Activated T-cell treated with anti-CD3 and anti-CD28 coated beads, Interleukin-2, amount 50 U/mL, for 72 hours (primary cell): ENCODE measurements at regions not wholly inside any gene's neighbourhood (a gene's known extent, or its start where the extent isn't known, plus 50 kb on each side); places are given as distances from the start of the nearest gene placed in this dataset.
"Not testable (repeated sequence)": the region's sequence is repeated elsewhere in the genome, so short reads cannot be mapped to it uniquely, and the experiment has no call there.

ENCODE experiments used
- ATAC-seq, 2 donors: fragments of 150-1000 bp; cut with Tn5 transposase; replicated peaks in 1 of 2; 2 replicates each; pipeline ENCODE4 v1.10.0; 2021; ENCODE audit warnings: moderate library complexity in 2 of 2, mild to moderate bottlenecking in 1 of 2
- DNase-seq, 2 donors: peaks; one replicate each; pipeline ENCODE4 v3.0.0; 2021 to 2022; ENCODE audit warnings: mixed read lengths in 1 of 2
- H3K27ac Mint-ChIP-seq: one replicate; pipeline ENCODE4 v1.8.0; 2022; ENCODE audit warnings: mild to moderate bottlenecking, moderate library complexity, mixed read lengths
- H3K27me3 Mint-ChIP-seq: one replicate; pipeline ENCODE4 v1.8.0; 2022; ENCODE audit warnings: low read depth, mixed read lengths
- H3K36me3 Mint-ChIP-seq, 2 donors: one replicate each; pipeline ENCODE4 v1.8.0; 2022; ENCODE audit warnings: mixed read lengths in 2 of 2, mild to moderate bottlenecking in 1 of 2; ENCODE audit not compliant: insufficient read depth in 2 of 2
- H3K4me1 Mint-ChIP-seq: one replicate; pipeline ENCODE4 v1.8.0; 2022; ENCODE audit warnings: low read depth, mixed read lengths
- H3K4me3 Mint-ChIP-seq, 2 donors: one replicate each; pipeline ENCODE4 v1.8.0; 2022; ENCODE audit warnings: mild to moderate bottlenecking in 2 of 2, mixed read lengths in 2 of 2, moderate library complexity in 2 of 2
- H3K9me3 Mint-ChIP-seq, 2 donors: one replicate each; pipeline ENCODE4 v1.8.0; 2022; ENCODE audit warnings: mixed read lengths in 2 of 2

DNA sequence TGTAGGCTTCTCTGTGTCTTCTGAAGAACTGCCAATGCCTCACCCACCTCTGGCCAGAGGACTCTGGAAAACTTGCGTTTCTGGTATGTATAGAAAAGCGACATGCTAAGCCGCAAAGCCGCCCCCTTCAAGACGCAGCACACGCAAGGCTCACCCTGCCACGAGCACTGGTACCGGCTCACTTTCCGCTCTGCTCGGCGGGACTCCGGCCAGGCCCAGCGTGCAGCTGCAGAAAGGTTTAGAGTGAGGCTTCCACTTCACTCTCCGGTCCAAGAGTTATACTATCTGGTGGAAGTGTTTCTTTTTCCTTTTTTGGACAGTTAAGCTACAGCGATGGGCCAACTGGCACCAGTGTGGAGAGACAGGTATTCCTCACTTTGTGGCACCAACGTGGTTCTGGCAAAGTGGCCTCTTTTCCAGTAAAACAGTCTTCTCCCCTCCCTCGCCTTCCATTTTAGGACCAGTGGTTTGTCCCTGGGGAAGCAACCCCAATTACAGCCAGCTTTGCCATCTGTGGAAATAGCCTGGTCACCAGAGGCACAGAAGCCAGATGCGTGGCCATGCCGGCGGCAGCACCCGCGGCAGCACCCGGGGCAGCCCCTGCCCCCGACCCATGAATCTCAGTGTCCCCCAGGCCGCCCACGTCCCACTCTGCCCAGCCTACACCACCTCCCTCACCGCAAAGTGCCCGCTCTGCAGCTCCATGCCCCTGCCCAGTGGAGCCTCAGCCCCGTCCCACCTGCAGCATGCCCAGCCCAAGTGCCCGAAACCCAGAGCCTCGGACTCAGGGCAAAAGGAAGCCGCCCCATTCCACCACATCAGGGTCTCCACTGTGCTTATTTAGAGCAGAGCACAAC, 91.6 kb upstream of the CTDP1 start:
- Mint-ChIP-seq H3K36me3 (peaks cover 1 to 3% of the 10 kb centered on the region in 2 donors), H3K4me1 (no peaks in the 10 kb centered on the region), H3K27ac (no peak overlapping the region), H3K9me3 (peaks cover 0 to 1% of the 10 kb centered on the region in 2 donors), H3K27me3 (no peaks in the 10 kb centered on the region), H3K4me3 (no peak overlapping the region)
- no peak for DNase-seq
- no peak for ATAC-seq

DNA sequence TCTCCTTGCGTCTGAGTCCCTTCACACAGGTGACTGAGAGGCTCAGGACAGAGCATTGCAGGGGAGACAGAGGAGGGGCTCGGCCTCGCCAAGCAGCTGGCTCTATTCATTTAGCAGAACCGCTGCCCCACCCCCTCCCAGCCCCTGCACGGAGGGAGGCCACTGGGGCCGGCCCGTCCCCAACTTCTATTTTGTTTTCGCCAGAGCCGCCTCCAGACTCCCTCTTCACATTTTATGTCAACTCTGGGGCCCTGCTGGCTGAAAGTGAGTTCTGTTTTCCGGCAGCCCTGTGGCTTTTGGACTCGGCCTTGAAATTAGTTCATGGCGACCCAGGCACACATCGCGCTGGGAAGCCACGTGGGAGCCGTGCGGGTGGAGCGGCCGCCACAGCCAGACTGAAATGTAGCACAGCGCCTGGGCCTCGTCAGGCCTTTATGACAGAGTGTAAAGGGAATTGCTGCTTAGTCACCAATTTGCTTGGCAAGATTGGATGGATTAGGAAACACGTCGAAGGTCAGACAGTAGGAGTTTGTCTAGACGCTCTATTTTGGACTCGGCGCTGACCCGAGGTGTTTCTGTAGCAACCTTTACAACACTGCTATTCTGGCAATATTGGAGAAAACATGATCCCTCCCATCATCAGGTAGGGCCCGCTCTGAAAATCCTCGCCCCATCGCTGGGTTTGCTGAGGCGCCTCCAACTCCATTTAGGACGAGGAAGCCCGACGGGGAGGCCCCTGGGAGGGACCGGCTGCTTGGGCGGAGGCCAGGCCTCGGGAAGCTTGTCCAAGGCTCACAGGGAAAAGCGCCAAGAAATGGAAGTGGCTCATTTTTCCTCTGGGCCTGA, 90.7 kb upstream of the CTDP1 start:
- Mint-ChIP-seq H3K36me3 (peaks cover 1 to 3% of the 10 kb centered on the region in 2 donors), H3K4me3 (no peak overlapping the region), H3K9me3 (peaks cover 0 to 1% of the 10 kb centered on the region in 2 donors), H3K27me3 (no peaks in the 10 kb centered on the region), H3K4me1 (no peaks in the 10 kb centered on the region), H3K27ac (no peak overlapping the region)
- ATAC-seq (no peak), DNase-seq (no peak)

DNA sequence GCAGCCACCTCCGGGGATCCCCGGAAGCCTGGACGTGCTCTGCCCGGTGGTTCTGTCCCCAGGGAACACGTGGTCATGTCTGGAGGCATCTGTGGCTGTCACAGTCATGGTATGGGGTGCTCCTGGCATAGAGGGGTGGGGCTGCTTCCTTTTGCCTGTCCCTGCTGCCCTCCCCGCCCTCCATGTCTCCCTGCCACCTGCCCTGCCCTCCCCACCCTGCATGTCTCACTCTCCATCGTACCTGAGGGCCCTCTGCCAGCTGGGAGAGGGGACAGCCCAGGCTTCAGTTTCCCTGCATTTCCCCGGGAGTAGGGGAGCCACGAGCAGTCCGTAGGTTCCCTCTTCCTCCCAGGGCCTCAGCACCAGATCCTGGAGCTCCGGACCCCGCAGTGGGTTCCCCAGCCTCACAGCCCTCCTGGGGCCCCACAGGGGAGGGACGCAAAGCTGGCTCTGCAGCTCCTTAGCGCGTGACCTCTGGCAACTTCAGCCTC, 90.0 kb upstream of the CTDP1 start:
- DNase-seq (no peak), ATAC-seq (no peak)
- Mint-ChIP-seq H3K9me3 (peaks cover 0 to 1% of the 10 kb centered on the region in 2 donors), H3K27ac (no peak overlapping the region), H3K4me1 (no peaks in the 10 kb centered on the region), H3K36me3 (peaks cover 1 to 3% of the 10 kb centered on the region in 2 donors), H3K4me3 (no peak overlapping the region), H3K27me3 (no peaks in the 10 kb centered on the region)

- H3K4me1 Mint-ChIP-seq: no peaks in the 10 kb centered on the region
- H3K4me3 Mint-ChIP-seq: no peak overlapping the region
- H3K27ac Mint-ChIP-seq: no peak overlapping the region
- H3K27me3 Mint-ChIP-seq: peaks cover 6% of the 10 kb centered on the region
- ATAC-seq (no peak), DNase-seq (no peak)
- peaks cover 1 to 3% of the 10 kb centered on the region in 2 donors for H3K36me3 Mint-ChIP-seq
- H3K9me3 Mint-ChIP-seq: peaks cover 0 to 1% of the 10 kb centered on the region in 2 donors
Measured at GRCh38 chr18:79590191-79591031, 89.2 kb upstream of the CTDP1 start.

- peaks cover 1 to 3% of the 10 kb centered on the region in 2 donors for H3K36me3 Mint-ChIP-seq
- H3K27ac Mint-ChIP-seq: no peak overlapping the region
- no peak for ATAC-seq
- DNase-seq: no peak
- no peak overlapping the region for H3K4me3 Mint-ChIP-seq
- peaks cover 0 to 1% of the 10 kb centered on the region in 2 donors for H3K9me3 Mint-ChIP-seq
- peaks cover 11% of the 10 kb centered on the region for H3K27me3 Mint-ChIP-seq
- H3K4me1 Mint-ChIP-seq: no peaks in the 10 kb centered on the region
Measured at GRCh38 chr18:79591032-79591308, 88.6 kb upstream of the CTDP1 start.

DNA sequence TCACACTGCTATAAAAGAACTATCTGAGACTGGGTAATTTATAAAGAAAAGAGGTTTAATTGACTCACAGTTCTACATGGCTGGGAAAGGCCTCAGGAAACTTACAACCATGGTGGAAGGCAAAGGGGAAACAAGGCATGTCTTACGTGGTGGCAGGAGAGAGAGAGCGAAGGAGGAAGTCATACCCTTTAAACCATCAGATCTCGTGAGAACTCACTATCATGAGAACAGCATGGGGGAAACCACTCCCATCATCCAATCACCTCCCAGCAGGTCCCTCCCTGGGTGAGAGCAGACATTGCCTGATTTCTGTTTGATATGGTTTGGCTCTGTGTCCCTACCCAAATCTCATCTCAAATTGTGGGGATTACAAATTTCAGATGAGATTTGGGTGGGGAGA, 86.9 kb upstream of the CTDP1 start:
- not testable (repeated sequence) for DNase-seq, H3K4me1 Mint-ChIP-seq, H3K4me3 Mint-ChIP-seq, ATAC-seq, H3K27ac Mint-ChIP-seq, H3K36me3 Mint-ChIP-seq, H3K9me3 Mint-ChIP-seq
- H3K27me3 Mint-ChIP-seq: peaks cover 17% of the 10 kb centered on the region

- peaks cover 1 to 3% of the 10 kb centered on the region in 2 donors for H3K36me3 Mint-ChIP-seq
- no peak overlapping the region for H3K4me3 Mint-ChIP-seq
- no peaks in the 10 kb centered on the region for H3K4me1 Mint-ChIP-seq
- peaks cover 17% of the 10 kb centered on the region for H3K27me3 Mint-ChIP-seq
- peaks cover 0 to 1% of the 10 kb centered on the region in 2 donors for H3K9me3 Mint-ChIP-seq
- DNase-seq (no peak), ATAC-seq (no peak)
- no peak overlapping the region for H3K27ac Mint-ChIP-seq
Measured at GRCh38 chr18:79595876-79596374, 83.7 kb upstream of the CTDP1 start.

GRCh38 chr18:79596446-79597175, 83.0 kb upstream of the CTDP1 start:
- peaks cover 17% of the 10 kb centered on the region for H3K27me3 Mint-ChIP-seq
- no peak overlapping the region for H3K27ac Mint-ChIP-seq
- no peaks in the 10 kb centered on the region for H3K4me1 Mint-ChIP-seq
- H3K4me3 Mint-ChIP-seq: no peak overlapping the region
- no peak for DNase-seq
- H3K9me3 Mint-ChIP-seq: peaks cover 0 to 1% of the 10 kb centered on the region in 2 donors
- H3K36me3 Mint-ChIP-seq: peaks cover 1 to 3% of the 10 kb centered on the region in 2 donors
- ATAC-seq: no peak

DNA sequence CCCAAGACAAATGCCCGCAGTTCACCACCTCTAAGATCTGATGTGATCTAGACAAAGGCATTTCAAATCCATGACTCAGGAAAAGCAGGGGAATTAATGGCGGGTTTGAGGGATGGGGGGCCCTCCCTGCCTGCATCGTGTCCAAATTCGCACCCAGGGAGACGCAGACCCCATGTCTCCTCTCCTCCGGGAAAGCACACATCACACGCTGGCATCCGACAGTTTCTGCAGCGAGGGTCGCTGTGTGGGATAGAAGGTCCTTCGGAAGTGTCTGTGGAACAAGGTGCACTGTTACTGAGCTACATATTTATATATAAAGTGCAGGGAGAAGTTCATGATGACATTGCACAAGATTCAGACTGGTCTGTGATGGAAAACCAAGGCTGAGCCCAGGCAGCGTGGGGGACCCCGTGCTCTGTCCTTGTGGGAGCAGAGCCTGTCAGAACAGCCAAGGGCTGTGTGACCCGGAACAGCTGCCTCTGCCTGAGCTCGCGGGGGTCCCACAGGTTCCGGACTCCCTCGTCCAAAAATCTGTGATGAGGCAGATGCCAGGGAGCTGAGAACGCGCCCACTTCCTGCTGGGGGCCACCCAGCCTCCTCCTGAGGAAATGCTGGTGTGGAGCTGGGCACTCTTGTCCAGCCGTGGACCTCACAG, 82.3 kb upstream of the CTDP1 start:
- ATAC-seq (no peak), DNase-seq (no peak)
- peaks cover 17% of the 10 kb centered on the region for H3K27me3 Mint-ChIP-seq
- peaks cover 0 to 1% of the 10 kb centered on the region in 2 donors for H3K9me3 Mint-ChIP-seq
- H3K27ac Mint-ChIP-seq: no peak overlapping the region
- no peaks in the 10 kb centered on the region for H3K4me1 Mint-ChIP-seq
- no peak overlapping the region for H3K4me3 Mint-ChIP-seq
- peaks cover 1 to 3% of the 10 kb centered on the region in 2 donors for H3K36me3 Mint-ChIP-seq

DNA sequence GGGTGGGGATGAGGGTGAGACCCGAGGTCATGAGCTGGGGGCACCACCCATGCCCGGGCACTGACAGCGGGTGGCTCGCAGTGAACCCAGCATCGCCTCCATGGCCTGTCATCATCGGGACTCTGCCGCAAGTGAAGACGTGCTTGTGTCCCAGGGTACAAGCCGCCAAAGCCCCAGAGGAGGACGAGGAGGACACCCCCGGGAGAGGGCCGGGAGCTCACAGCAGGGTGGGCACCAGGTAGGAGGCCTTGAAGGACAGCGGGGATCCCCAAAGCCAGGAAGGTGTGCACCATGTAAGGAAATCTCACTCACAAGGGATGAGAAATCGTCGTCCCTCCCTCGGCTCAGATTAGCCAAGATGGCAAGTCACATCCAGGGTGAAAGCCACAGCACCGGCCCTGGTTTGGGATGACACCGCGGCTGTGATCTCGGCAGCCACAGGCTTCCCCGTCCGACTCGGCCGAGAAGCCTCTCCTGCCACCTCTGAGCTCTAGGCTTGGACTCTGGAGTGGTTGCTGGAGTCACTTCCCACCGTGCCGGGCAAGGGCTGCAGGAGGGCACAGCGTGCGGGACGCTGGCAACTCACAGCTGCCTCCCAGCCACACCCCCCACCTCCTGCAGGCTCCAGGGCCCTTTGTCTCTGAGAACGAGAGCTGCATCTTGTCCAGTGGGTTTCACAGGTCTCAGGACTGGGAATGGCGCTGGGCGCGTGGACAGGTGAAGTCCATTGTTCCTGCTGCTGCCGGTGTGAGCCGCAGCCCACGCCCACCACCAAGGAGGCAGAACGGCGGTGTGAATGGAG, 81.6 kb upstream of the CTDP1 start:
- H3K27me3 Mint-ChIP-seq: peaks cover 17% of the 10 kb centered on the region
- H3K4me1 Mint-ChIP-seq: no peaks in the 10 kb centered on the region
- H3K27ac Mint-ChIP-seq: no peak overlapping the region
- no peaks in the 10 kb centered on the region for H3K36me3 Mint-ChIP-seq
- no peaks in the 10 kb centered on the region for H3K9me3 Mint-ChIP-seq
- no peak for ATAC-seq
- H3K4me3 Mint-ChIP-seq: no peak overlapping the region
- no peak for DNase-seq

GRCh38 chr18:79598633-79599175, 80.9 kb upstream of the CTDP1 start:
- no peak for ATAC-seq
- peaks cover 17% of the 10 kb centered on the region for H3K27me3 Mint-ChIP-seq

More at GRCh38 chr18:79598633-79599175, 80.9 kb upstream of the CTDP1 start:
- Mint-ChIP-seq H3K27ac (no peak overlapping the region), H3K4me1 (no peaks in the 10 kb centered on the region), H3K36me3 (no peaks in the 10 kb centered on the region), H3K9me3 (no peaks in the 10 kb centered on the region), H3K4me3 (no peak overlapping the region)
- no peak for DNase-seq
